HG02970 (cell line): ENCODE measurements at regions not wholly inside any gene's neighbourhood (a gene's known extent, or its start where the extent isn't known, plus 50 kb on each side); places are given as distances from the start of the nearest gene placed in this dataset.

Experiments
- ATAC-seq: cut with Tn5 transposase; IDR thresholded peaks from one replicate; pipeline ENCODE4 v1.9.1; 2021; ENCODE audit warnings: mild to moderate bottlenecking, moderate library complexity, moderate number of reproducible peaks; ENCODE audit not compliant: unreplicated experiment, low FRiP score

GRCh38 chr16:87239545-87239944 is 77.6 kb downstream of the C16orf95 start:
- no peak for ATAC-seq

GRCh38 chr16:87240211-87241136 is 76.7 kb downstream of the C16orf95 start:
- no peak for ATAC-seq

- ATAC-seq = no peak
Observed at GRCh38 chr16:87241137-87241771, 75.9 kb downstream of the C16orf95 start.

GRCh38 chr16:87243478-87243877 is 73.7 kb downstream of the C16orf95 start:
- ATAC-seq = no peak

GRCh38 chr16:87244636-87245197 is 72.5 kb downstream of the C16orf95 start:
- no peak for ATAC-seq

GRCh38 chr16:87245511-87245910 is 71.7 kb downstream of the C16orf95 start:
- no peak for ATAC-seq

- no peak for ATAC-seq
Observed at GRCh38 chr16:87246269-87247065, 70.7 kb downstream of the C16orf95 start.

- no peak for ATAC-seq
Observed at GRCh38 chr16:87248714-87249113, 68.5 kb downstream of the C16orf95 start.

GRCh38 chr16:87249425-87249824 is 67.8 kb downstream of the C16orf95 start:
- no peak for ATAC-seq

GRCh38 chr16:87250431-87250960 is 66.7 kb downstream of the C16orf95 start:
- no peak for ATAC-seq

- ATAC-seq = no peak
Observed at GRCh38 chr16:87252269-87252970, 64.8 kb downstream of the C16orf95 start.
